Astrocyte of the spinal cord (primary cell): ENCODE measurements at regions not wholly inside any gene's neighbourhood (a gene's known extent, or its start where the extent isn't known, plus 50 kb on each side); places are given as distances from the start of the nearest gene placed in this dataset.

Experiments
- DNase-seq: peaks from one replicate; pipeline ENCODE4 v3.0.0; 2011; ENCODE audit warnings: low read depth, low spot score
- H3K4me3 ChIP-seq: 2 replicates; pipeline ENCODE4 v1.5.1; 2011; ENCODE audit warnings: low read depth, mild to moderate bottlenecking, low read length, moderate library complexity
- in situ Hi-C: cut with HindIII; loops from 2 replicates; pipeline ENCODE4 v1.10.0; 2017; ENCODE audit warnings: low sequenced_read_pairs
- TF ChIP-seq, protein P1 (sequence below): IDR thresholded peaks from 2 replicates; pipeline ENCODE4 v1.5.1; 2012; ENCODE audit warnings: low read depth, mild to moderate bottlenecking, low read length, inconsistent platforms

DNA sequence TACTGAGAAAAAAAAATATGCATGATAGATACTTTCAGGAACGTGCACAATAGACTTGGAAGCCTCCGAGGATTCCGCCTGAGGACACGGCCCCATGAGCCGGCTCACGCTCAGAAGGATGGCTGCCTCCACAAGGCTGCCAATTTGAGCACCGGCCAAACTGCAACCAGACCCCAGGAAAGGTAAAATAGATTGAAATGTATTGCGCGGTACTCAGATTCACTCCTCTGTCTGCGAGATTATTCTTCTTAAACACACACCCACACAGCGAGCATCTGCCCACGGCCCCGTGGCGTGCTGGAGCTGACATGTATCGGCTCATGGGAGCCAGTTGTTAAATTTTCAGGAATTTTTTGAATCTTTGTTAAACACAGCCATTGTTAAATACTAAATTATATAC lies 653.2 kb upstream of the MKI67 start:
- H3K4me3 ChIP-seq: no peak overlapping the region
- TF ChIP-seq, protein P1, sequence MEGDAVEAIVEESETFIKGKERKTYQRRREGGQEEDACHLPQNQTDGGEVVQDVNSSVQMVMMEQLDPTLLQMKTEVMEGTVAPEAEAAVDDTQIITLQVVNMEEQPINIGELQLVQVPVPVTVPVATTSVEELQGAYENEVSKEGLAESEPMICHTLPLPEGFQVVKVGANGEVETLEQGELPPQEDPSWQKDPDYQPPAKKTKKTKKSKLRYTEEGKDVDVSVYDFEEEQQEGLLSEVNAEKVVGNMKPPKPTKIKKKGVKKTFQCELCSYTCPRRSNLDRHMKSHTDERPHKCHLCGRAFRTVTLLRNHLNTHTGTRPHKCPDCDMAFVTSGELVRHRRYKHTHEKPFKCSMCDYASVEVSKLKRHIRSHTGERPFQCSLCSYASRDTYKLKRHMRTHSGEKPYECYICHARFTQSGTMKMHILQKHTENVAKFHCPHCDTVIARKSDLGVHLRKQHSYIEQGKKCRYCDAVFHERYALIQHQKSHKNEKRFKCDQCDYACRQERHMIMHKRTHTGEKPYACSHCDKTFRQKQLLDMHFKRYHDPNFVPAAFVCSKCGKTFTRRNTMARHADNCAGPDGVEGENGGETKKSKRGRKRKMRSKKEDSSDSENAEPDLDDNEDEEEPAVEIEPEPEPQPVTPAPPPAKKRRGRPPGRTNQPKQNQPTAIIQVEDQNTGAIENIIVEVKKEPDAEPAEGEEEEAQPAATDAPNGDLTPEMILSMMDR: no peak
- in situ Hi-C loops: no loop called here
- no peak for DNase-seq

DNA sequence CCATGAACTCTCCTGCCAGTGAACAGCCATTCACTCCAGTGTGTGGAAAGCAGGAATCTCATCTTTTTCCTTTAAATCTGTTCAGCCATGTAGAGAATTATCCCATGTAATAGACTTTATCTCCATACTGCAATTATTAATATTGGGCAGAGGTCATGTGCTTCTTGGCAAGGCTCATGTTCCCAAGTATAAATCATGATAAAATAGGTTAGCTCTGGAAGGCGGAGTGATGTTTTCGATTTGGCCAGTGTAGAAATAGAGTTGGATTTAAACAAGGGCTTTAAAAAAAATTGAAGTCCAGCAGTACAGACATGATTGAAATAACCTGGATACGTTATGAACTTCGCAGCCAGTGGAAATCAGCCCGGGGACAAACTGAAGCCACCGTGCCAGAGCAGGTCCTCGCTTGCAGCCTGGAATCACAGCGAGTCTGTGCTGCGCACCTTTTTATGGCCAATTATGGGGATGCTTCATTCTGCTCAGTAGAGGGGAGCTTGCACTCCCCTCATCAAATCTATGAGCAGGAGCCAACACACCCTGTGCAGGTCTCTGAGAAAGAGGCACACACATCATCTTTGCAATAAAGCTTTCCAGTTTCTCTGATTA lies 654.0 kb upstream of the MKI67 start:
- no peak overlapping the region for H3K4me3 ChIP-seq
- no peak for DNase-seq
- TF ChIP-seq, protein P1: no peak
- in situ Hi-C loops: no loop called here

DNA sequence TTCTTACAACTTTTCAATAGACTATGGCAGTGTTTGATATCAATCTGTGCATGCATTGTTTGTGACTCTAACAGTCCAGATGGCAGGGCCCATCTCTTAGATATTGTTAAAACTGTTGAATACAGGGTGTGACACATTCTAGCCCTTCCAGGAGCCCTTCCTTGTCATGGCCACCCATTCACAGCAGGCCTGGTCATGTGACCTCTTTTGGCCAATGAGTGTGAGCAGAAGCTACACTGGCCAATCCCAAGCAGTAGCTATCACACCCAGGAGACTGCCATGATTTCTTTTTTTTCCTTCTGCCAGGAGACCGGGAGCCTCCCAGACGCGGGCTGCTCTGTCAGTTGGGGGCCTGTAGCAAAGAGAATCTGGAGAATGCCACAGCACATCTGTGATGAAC lies 655.4 kb upstream of the MKI67 start:
- TF ChIP-seq, protein P1: no peak
- H3K4me3 ChIP-seq: no peak overlapping the region
- no peak for DNase-seq
- in situ Hi-C loops: no loop called here

DNA sequence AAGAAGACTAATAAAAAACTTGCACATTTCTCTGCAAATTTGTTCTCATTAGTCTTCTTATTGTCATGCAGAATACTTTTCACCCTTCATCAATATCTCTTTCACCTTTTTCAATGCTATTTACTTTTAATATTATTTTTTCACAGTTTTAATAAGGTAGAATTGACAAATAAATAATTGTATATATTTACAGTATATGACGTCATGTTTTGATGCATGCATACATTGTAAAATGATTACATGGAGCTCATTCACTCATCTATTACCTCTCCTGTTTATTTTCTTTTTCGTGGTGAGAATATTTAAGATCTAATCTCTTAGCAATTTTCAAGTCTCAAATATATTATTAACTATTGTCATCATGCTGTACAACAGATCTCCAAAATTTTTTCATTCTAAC lies 658.2 kb upstream of the MKI67 start:
- DNase-seq: no peak
- no peak overlapping the region for H3K4me3 ChIP-seq
- in situ Hi-C loops: no loop called here
- TF ChIP-seq, protein P1: no peak

DNA sequence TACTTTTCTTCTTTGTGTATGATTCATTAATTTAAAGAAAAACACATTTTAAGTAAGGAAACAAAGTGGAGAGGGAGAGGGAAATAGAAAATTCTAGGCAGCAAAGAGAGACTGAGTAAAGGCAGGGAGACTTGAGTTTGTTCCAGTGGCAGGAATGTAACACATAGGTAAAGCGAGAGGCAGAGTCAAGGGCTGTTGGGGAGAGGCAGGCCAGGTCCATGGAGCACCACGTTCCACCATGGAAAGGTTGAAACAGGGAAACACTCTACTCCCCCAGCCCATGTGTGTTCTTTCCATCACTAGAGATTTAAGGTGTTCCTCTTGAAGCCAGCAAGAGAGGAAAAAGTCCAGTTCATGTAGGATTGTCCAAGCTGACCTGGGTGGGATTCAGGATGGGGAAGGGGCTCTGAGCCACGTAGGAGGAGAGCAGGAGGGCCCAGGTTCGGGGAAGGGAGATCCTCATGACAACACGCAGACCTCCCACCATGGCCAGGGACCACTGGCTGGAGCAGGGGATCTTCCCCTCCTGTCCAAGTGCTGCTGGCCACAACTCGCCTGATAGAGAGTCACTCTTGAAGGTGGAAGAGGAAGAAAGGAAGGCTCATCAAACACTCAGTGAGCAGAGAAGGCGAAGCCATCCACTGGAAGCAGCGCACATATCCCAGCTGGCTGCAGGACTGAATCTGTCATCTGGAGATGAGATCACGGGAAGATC lies 666.4 kb upstream of the MKI67 start:
- in situ Hi-C loops: no loop called here
- H3K4me3 ChIP-seq: no peak overlapping the region
- TF ChIP-seq, protein P1: no peak
- DNase-seq: no peak

DNA sequence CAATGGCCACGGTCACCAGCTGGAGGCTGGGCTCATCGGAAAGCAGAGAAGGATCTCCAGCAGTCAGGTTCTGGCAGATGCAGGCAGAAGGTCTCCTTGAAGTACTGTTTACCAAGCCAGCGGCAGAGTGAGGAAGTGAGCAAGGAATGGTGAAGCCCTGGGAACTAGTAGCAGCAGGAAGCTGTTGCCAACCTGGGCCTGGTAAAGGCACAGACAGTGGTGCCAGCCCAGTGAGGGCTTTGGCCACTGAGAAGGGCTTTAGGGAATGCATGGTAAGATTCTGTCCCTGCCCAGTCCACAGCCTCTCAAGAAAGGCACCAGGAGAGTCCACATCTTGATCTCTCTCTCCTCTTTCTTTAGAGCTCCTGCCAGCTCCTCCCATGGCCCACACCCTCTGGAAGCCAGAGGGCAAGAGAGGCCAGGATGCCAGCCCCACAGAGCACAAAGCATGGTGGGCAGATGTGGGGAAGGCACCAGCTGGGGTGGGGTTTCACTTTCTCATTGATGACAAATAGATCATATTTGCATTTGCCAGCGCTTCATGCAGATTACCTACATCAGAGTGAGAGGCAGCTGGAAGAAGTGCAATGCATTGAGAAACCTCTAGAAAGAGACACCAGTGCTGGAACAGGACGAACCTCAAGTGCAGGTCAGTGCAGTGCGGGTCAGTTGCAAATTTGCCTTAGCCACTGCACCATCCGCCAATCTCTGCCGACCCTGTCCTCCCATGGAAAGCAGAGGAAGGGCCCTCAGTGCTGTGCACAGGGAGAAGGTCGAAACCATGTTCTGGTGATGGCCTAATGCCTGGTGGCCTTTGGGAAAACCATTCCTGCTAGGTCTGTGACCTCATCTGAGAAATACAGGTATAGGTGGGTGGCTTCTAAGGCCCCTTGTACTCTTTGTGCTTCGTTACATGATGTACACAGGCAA lies 667.8 kb upstream of the MKI67 start:
- DNase-seq: no peak
- TF ChIP-seq, protein P1: no peak
- in situ Hi-C loops: no loop called here
- no peak overlapping the region for H3K4me3 ChIP-seq
